ENCODE measurements at regions not wholly inside any gene's neighbourhood (a gene's known extent, or its start where the extent isn't known, plus 50 kb on each side); places are given as distances from the start of the nearest gene placed in this dataset.

DNA sequence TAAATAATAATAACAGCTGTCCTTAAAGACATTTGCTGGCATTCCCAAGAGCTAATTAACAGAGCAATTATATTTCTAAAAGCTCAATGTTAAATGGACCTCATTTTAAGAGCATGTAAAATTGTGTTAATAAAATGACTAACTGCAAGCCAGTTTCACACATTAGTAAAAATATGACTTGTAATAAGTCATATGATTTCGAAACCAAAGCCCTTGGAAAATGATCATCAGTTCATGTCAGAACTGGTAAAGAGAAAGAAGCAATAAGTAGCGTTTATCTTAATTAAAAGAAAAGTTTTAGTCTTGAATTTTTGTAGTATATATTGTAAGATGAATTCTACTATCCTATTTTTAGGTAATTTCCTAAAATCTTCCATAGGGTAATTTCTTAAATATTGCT lies 310.7 kb downstream of the CNTN3 start:
- H3K27ac ChIP-seq = no peak overlapping the region
- intact Hi-C loops (cut with DNase I) = no loop called here
- H3K4me1 ChIP-seq = no peaks in the 10 kb centered on the region
- TF ChIP-seq, protein P1, sequence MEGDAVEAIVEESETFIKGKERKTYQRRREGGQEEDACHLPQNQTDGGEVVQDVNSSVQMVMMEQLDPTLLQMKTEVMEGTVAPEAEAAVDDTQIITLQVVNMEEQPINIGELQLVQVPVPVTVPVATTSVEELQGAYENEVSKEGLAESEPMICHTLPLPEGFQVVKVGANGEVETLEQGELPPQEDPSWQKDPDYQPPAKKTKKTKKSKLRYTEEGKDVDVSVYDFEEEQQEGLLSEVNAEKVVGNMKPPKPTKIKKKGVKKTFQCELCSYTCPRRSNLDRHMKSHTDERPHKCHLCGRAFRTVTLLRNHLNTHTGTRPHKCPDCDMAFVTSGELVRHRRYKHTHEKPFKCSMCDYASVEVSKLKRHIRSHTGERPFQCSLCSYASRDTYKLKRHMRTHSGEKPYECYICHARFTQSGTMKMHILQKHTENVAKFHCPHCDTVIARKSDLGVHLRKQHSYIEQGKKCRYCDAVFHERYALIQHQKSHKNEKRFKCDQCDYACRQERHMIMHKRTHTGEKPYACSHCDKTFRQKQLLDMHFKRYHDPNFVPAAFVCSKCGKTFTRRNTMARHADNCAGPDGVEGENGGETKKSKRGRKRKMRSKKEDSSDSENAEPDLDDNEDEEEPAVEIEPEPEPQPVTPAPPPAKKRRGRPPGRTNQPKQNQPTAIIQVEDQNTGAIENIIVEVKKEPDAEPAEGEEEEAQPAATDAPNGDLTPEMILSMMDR (IDR thresholded peaks at IDR 0.05) = no peak
- no peak for DNase-seq
- no peaks in the 10 kb centered on the region for H3K9me3 ChIP-seq
- WGBS, 2 donors = 79 to 89% methylated on average over 2 of the region's 2 CpGs
- no peaks in the 10 kb centered on the region for H3K36me3 ChIP-seq
- no peak for FAIRE-seq
- no peak for ATAC-seq
- no peaks in the 10 kb centered on the region for H3K27me3 ChIP-seq
- no peak overlapping the region for H3K4me3 ChIP-seq

DNA sequence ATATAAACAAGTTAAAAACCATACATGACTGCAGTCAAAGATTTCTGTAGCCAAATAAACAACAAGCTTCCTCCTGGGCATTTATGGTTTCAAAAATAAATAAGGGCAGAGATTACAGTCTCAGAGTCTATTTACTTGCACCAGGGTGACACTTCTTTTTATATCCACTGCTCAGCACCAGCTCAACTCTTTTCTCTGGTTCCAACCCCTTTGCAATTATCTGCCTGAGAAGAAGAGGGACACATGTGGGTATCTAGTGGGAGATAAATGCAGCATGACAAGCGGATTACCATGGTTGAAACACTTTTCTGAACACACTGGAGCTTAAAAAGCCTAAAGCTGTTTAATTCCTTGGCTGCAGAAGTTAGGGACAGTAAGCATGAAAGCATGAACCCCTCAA lies 311.5 kb downstream of the CNTN3 start:
- DNase-seq = no peak
- TF ChIP-seq, protein P1 (IDR thresholded peaks at IDR 0.05) = no peak
- intact Hi-C loops (cut with DNase I) = no loop called here
- Histone ChIP-seq H3K9me3 (no peaks in the 10 kb centered on the region), H3K36me3 (no peaks in the 10 kb centered on the region), H3K27me3 (no peaks in the 10 kb centered on the region), H3K4me1 (no peaks in the 10 kb centered on the region), H3K4me3 (no peak overlapping the region), H3K27ac (no peak overlapping the region)
- 80 to 85% methylated on average over 1 of the region's 1 CpG for WGBS, 2 donors
- no peak for ATAC-seq
- no peak for FAIRE-seq

DNA sequence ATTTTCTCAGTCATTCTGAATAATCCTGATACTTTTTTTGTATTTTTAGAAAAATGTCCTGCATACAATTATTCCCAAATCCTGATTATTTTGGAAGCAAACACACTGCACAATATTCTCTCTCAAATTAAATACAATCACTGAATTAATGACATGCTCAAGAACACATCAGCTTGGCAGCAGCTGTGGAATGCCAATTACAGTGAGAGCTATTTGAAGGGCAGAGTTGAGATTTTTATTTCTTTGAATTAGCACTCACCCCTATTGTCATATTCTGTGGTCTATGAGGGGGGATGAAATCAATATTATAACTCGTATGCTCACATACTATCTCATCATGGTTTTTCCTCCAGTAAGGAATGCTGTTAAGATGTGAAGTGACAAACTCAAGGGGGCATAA lies 312.2 kb downstream of the CNTN3 start:
- intact Hi-C loops (cut with DNase I) = no loop called here
- H3K27me3 ChIP-seq = no peaks in the 10 kb centered on the region
- H3K4me3 ChIP-seq = no peak overlapping the region
- FAIRE-seq = no peak
- no peaks in the 10 kb centered on the region for H3K36me3 ChIP-seq
- 47 to 60% methylated on average over 1 of the region's 1 CpG for WGBS, 2 donors
- no peak overlapping the region for H3K27ac ChIP-seq
- TF ChIP-seq, protein P1 (IDR thresholded peaks at IDR 0.05) = no peak
- no peaks in the 10 kb centered on the region for H3K4me1 ChIP-seq
- no peak for ATAC-seq
- no peaks in the 10 kb centered on the region for H3K9me3 ChIP-seq
- DNase-seq = no peak

DNA sequence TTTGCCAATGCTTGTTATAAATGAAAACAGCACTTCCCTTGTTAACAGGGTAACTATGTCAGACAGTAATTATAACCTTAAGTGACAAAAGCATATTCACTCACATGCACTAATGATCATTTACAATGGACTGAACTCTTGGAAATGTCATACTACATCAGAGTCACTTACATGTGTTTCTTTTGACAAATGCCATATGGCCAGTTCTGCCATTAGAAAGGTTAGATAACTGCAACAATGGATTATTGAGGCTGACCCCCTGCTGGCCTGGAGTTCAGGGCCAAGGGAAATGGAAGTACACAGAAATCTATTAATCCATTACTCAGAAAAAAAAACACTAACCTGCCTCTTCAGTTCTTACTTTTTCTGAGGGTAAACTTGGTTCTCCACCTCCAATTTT lies 313.4 kb downstream of the CNTN3 start:
- no peak for ATAC-seq
- no peaks in the 10 kb centered on the region for H3K9me3 ChIP-seq
- no peak for DNase-seq
- no peaks in the 10 kb centered on the region for H3K36me3 ChIP-seq
- TF ChIP-seq, protein P1 (IDR thresholded peaks at IDR 0.05) = no peak
- intact Hi-C loops (cut with DNase I) = no loop called here
- H3K27me3 ChIP-seq = no peaks in the 10 kb centered on the region
- H3K4me1 ChIP-seq = no peaks in the 10 kb centered on the region
- no peak overlapping the region for H3K27ac ChIP-seq
- no peak for FAIRE-seq
- H3K4me3 ChIP-seq = no peak overlapping the region

DNA sequence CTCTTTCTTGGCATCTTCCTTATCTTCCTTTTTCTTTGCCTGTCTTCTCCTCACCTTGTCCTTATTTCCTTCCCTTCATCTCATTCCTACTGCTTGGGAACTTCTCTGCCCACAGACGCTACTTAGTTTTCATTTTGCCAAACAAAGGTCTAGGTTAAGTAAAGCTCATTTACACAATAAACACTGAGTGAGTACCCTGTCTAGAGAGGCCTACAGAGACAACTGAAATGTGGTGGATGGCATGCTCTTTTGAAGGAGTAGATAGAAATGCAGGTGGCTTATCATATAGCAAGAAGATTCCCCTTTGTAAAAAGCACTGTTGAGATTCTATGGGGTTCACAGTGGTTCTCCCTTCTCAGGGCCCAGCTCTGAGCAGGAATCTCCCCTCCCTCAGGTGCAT lies 319.0 kb downstream of the CNTN3 start:
- no peak overlapping the region for H3K4me3 ChIP-seq
- TF ChIP-seq, protein P1 (IDR thresholded peaks at IDR 0.05) = no peak
- ATAC-seq (no peak), FAIRE-seq (no peak), DNase-seq (no peak)
- no peaks in the 10 kb centered on the region for H3K4me1 ChIP-seq
- intact Hi-C loops (cut with DNase I) = no loop called here
- no peaks in the 10 kb centered on the region for H3K27me3 ChIP-seq
- no peaks in the 10 kb centered on the region for H3K36me3 ChIP-seq
- 82 to 84% methylated on average over 1 of the region's 1 CpG for WGBS, 2 donors
- H3K27ac ChIP-seq = no peak overlapping the region
- H3K9me3 ChIP-seq = no peaks in the 10 kb centered on the region

Measured in pancreas (tissue), 10 donors.